ENCODE measurements at regions not wholly inside any gene's neighbourhood (a gene's known extent, or its start where the extent isn't known, plus 50 kb on each side); places are given as distances from the start of the nearest gene placed in this dataset.

- TF ChIP-seq CBX8 (IDR thresholded peaks at IDR 0.05; ENCODE audit: borderline replicate concordance, low read depth, low read length) (no peak), YY1 (IDR thresholded peaks at IDR 0.05; ENCODE audit: low read depth, low read length) (no peak), USF2 (IDR thresholded peaks at IDR 0.05; ENCODE audit: low read length) (no peak)
Observed at GRCh38 chr5:18197734-18198133, 563.5 kb downstream of the TAF11L14 start (continued).

Data from H1 (cell line).